Stimulated activated CD4-positive, alpha-beta T cell treated with anti-CD3 and anti-CD28 coated beads, Interleukin-15, amount 100 ng/mL, for 24 hours (primary cell): ENCODE measurements at regions not wholly inside any gene's neighbourhood (a gene's known extent, or its start where the extent isn't known, plus 50 kb on each side); places are given as distances from the start of the nearest gene placed in this dataset.

Experiments
- DNase-seq: peaks from one replicate; pipeline ENCODE4 v3.0.0-alpha.2; 2020

GRCh38 chr7:96481796-96482195 is 159.9 kb upstream of the SLC25A13 start:
- no peak for DNase-seq

GRCh38 chr7:96479015-96479645 is 157.2 kb upstream of the SLC25A13 start:
- no peak for DNase-seq

GRCh38 chr7:96471606-96472005 is 149.7 kb upstream of the SLC25A13 start:
- DNase-seq = no peak

GRCh38 chr7:96452146-96452545 is 130.2 kb upstream of the SLC25A13 start:
- no peak for DNase-seq

- no peak for DNase-seq
Measured at GRCh38 chr7:96449094-96449493, 127.2 kb upstream of the SLC25A13 start.

GRCh38 chr7:96447109-96447645 is 125.3 kb upstream of the SLC25A13 start:
- DNase-seq = no peak

- no peak for DNase-seq
Measured at GRCh38 chr7:96441436-96442084, 119.7 kb upstream of the SLC25A13 start.

GRCh38 chr7:96440328-96440727 is 118.4 kb upstream of the SLC25A13 start:
- DNase-seq = no peak

- no peak for DNase-seq
Measured at GRCh38 chr7:96436880-96437279, 115.0 kb upstream of the SLC25A13 start.

GRCh38 chr7:96430356-96430755 is 108.5 kb upstream of the SLC25A13 start:
- no peak for DNase-seq

GRCh38 chr7:96427143-96427542 is 105.2 kb upstream of the SLC25A13 start:
- DNase-seq = no peak

- DNase-seq = no peak
Measured at GRCh38 chr7:96426685-96427084, 104.8 kb upstream of the SLC25A13 start.

- DNase-seq = no peak
Measured at GRCh38 chr7:96426027-96426426, 104.1 kb upstream of the SLC25A13 start.

- DNase-seq = no peak
Measured at GRCh38 chr7:96424411-96424810, 102.5 kb upstream of the SLC25A13 start.

GRCh38 chr7:96422388-96422787 is 100.5 kb upstream of the SLC25A13 start:
- no peak for DNase-seq

- no peak for DNase-seq
Measured at GRCh38 chr7:96418581-96418980, 96.7 kb upstream of the SLC25A13 start.

GRCh38 chr7:96417784-96418183 is 95.9 kb upstream of the SLC25A13 start:
- DNase-seq = no peak

GRCh38 chr7:96416599-96416998 is 94.7 kb upstream of the SLC25A13 start:
- DNase-seq = no peak

GRCh38 chr7:96416116-96416515 is 94.2 kb upstream of the SLC25A13 start:
- DNase-seq = no peak

- DNase-seq = no peak
Measured at GRCh38 chr7:96415293-96415940, 93.5 kb upstream of the SLC25A13 start.

- DNase-seq = peak; percentile 50
Measured at GRCh38 chr7:96414931-96415292, 93.0 kb upstream of the SLC25A13 start.

- no peak for DNase-seq
Measured at GRCh38 chr7:96410126-96410839, 88.4 kb upstream of the SLC25A13 start.

- no peak for DNase-seq
Measured at GRCh38 chr7:96408881-96409280, 87.0 kb upstream of the SLC25A13 start.

- no peak for DNase-seq
Measured at GRCh38 chr7:96407427-96407826, 85.5 kb upstream of the SLC25A13 start.
